ENCODE measurements at regions not wholly inside any gene's neighbourhood (a gene's known extent, or its start where the extent isn't known, plus 50 kb on each side); places are given as distances from the start of the nearest gene placed in this dataset.
"Not testable (repeated sequence)": the region's sequence is repeated elsewhere in the genome, so short reads cannot be mapped to it uniquely, and the experiment has no call there.

DNA sequence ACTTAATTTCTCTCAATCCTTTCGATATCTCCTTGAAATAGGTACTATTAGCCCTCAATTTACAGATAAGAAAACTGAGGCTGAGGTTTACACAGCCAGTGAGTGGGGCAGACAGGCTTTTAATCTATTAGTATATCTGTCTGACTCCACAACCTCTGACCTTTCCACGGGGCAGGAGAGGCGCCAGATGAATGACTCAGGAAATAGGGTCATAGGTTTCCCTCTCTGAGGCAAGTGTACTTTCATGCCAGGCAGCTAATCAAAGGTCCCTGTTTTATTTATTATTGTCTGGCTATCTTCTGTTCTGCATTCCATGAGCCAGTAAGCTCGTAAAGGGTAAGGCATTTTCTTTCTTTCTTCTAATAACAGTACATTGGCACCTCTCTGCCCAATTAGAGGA, 79.6 kb upstream of the KLF4 start:
- no peak for DNase-seq (ENCODE audit: low spot score in 2 of 2)

GRCh38 chr9:107568406-107568805, 78.8 kb upstream of the KLF4 start:
- H3K27ac Mint-ChIP-seq; H3K36me3 Mint-ChIP-seq; H3K4me3 Mint-ChIP-seq; H3K4me1 Mint-ChIP-seq; DNase-seq (ENCODE audit: low spot score in 2 of 2); H3K9me3 Mint-ChIP-seq; ATAC-seq: not testable (repeated sequence)

More for the DNA sequence above, 79.6 kb upstream of the KLF4 start:
- H3K36me3 Mint-ChIP-seq: no peaks in the 10 kb centered on the region
- no peak for ATAC-seq
- no peaks in the 10 kb centered on the region for H3K4me1 Mint-ChIP-seq
- no peak overlapping the region for H3K27ac Mint-ChIP-seq
- H3K9me3 Mint-ChIP-seq: no peaks in the 10 kb centered on the region
- no peak overlapping the region for H3K4me3 Mint-ChIP-seq

DNA sequence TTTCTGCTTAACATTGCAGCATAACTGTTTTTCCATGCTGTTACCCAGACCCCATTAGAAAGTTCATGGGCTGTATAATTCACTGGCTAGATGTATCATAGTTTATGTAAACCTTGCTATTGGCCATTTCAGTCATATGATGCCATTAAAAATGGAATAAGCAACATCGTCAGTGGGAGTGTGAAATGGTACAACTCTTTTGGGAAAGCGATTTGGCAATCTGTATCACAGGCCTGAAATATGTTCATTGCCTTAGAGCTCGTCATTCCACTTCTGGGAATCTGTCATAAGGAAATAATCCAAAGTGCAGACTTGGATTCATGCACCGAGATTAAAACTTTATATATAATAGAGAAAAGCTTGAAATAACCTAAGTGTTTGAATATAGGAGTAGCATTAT, 77.9 kb upstream of the KLF4 start:
- DNase-seq (ENCODE audit: low spot score in 2 of 2): no peak
- no peak for ATAC-seq
- Mint-ChIP-seq H3K4me3 (no peak overlapping the region), H3K4me1 (no peaks in the 10 kb centered on the region), H3K27ac (no peak overlapping the region), H3K9me3 (no peaks in the 10 kb centered on the region), H3K36me3 (no peaks in the 10 kb centered on the region)

- no peak for ATAC-seq
Measured at GRCh38 chr9:107566611-107567061, 77.1 kb upstream of the KLF4 start.

DNA sequence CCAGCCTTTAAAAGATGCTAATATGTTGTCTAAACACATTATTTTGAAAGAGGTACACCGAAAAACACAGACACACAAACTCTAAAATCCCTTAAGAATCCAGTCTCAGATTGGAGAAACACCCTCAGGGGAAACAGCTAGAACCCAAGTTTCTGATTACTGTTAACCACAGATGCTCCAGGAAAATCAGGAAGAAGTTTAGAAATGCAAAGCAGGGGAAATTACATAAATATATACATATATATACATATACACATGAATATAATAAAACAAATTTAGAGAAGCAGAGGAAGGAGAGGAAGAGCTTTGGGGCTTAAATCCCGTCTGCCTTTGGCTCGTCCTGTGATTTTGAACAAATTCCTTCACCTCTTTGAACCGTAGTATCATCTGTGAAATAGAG, 73.2 kb upstream of the KLF4 start:
- DNase-seq (ENCODE audit: low spot score in 2 of 2): no peak
- H3K9me3 Mint-ChIP-seq: peaks cover 2% of the 10 kb centered on the region
- no peaks in the 10 kb centered on the region for H3K4me1 Mint-ChIP-seq
- H3K36me3 Mint-ChIP-seq: no peaks in the 10 kb centered on the region
- ATAC-seq: no peak
- no peak overlapping the region for H3K27ac Mint-ChIP-seq
- H3K4me3 Mint-ChIP-seq: no peak overlapping the region

More at GRCh38 chr9:107566611-107567061, 77.1 kb upstream of the KLF4 start:
- Mint-ChIP-seq H3K9me3 (no peaks in the 10 kb centered on the region), H3K4me3 (no peak overlapping the region), H3K27ac (no peak overlapping the region), H3K36me3 (no peaks in the 10 kb centered on the region), H3K4me1 (no peaks in the 10 kb centered on the region)
- DNase-seq (ENCODE audit: low spot score in 2 of 2): no peak

DNA sequence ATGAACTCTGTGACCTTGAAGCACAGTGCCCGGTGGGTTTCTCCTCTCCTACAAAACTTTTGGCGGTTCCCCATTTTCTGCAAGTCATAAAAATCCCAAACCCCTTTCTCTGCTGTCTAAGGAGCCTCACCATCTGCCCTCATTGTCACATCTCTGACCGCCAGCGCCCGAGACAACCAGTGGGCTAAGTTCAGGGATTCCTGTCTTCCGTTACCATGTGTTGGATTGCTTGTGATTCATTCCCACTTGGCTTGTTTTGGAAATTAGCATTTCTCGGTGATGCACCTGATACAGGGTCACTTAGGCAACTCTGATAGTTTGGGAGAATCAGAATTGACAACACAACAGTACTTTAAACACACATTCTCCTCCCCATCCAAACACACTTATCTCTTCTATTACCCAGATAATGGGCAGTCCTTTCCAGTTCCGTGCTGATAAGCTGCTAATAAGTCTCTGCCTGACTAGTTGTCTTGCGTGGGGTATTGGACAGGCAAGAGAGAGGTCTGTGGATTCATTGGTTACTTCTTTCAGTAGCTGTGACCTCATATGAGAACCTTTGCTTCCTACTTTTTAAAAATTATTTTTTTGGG, 70.0 kb upstream of the KLF4 start:
- H3K4me1 Mint-ChIP-seq: no peaks in the 10 kb centered on the region
- H3K9me3 Mint-ChIP-seq: peaks cover 2% of the 10 kb centered on the region
- ATAC-seq: no peak
- no peak overlapping the region for H3K4me3 Mint-ChIP-seq
- no peak overlapping the region for H3K27ac Mint-ChIP-seq
- no peaks in the 10 kb centered on the region for H3K36me3 Mint-ChIP-seq
- DNase-seq (ENCODE audit: low spot score in 2 of 2): no peak

GRCh38 chr9:107557236-107557990, 67.8 kb upstream of the KLF4 start:
- Mint-ChIP-seq H3K27ac (no peak overlapping the region), H3K9me3 (peaks cover 2% of the 10 kb centered on the region), H3K4me3 (no peak overlapping the region), H3K4me1 (no peaks in the 10 kb centered on the region), H3K36me3 (no peaks in the 10 kb centered on the region)
- DNase-seq (ENCODE audit: low spot score in 2 of 2) (no peak), ATAC-seq (peak; percentile 13)

GRCh38 chr9:107554636-107555035, 65.1 kb upstream of the KLF4 start:
- Mint-ChIP-seq H3K27ac (no peak overlapping the region), H3K4me1 (no peaks in the 10 kb centered on the region), H3K4me3 (no peak overlapping the region), H3K9me3 (peaks cover 2% of the 10 kb centered on the region), H3K36me3 (no peaks in the 10 kb centered on the region)
- ATAC-seq: no peak
- DNase-seq (ENCODE audit: low spot score in 2 of 2): no peak

DNA sequence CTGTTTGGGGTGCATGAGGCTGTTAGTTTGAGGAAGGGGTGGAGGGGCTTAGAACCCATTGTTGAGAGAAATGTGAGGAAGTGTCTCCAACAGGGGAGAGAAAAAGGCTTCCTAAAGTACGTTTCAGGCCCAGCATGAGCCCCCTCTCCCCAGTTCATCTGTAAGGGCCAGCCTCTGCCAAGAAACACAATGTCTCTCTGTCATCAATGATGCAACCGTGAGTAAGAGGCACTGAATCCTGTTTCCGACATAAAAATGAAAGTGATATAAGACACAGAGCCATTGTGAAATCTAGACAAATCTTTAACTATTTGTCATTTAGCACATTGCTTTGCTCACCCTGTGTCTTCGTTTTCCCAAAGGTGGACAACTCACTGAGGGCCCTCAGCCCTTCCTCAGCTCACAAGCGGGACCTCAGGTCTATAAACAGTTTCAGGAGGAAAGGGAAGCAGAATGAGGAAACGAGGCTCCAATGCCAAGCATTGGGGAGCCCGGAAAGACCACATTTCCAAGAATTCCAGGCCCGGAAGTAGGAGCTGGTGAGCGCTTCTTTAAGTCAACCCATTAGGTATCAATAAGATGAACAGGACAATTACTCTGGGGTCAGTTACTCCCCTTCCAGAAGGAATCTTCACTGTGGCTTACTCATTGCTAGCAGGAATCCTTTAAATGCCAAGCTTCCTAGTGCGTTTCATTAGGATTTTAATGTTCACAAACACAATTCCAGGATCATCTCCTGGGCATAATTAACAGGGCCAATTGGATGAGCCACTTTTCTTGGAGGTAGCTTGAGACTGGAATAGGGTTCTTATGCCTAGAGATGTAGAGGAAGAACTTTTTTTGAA, 59.0 kb upstream of the KLF4 start:
- ATAC-seq (no peak), DNase-seq (ENCODE audit: low spot score in 2 of 2) (no peak)
- no peak overlapping the region for H3K27ac Mint-ChIP-seq
- H3K36me3 Mint-ChIP-seq: no peaks in the 10 kb centered on the region
- peaks cover 2% of the 10 kb centered on the region for H3K9me3 Mint-ChIP-seq
- no peaks in the 10 kb centered on the region for H3K4me1 Mint-ChIP-seq
- no peak overlapping the region for H3K4me3 Mint-ChIP-seq

- no peak overlapping the region for H3K27ac Mint-ChIP-seq
- ATAC-seq: no peak
- DNase-seq (ENCODE audit: low spot score in 2 of 2): no peak
- no peak overlapping the region for H3K4me3 Mint-ChIP-seq
- peaks cover 2% of the 10 kb centered on the region for H3K9me3 Mint-ChIP-seq
- H3K4me1 Mint-ChIP-seq: no peaks in the 10 kb centered on the region
- no peaks in the 10 kb centered on the region for H3K36me3 Mint-ChIP-seq
Measured at GRCh38 chr9:107547772-107548297, 58.3 kb upstream of the KLF4 start.

- H3K27ac Mint-ChIP-seq: no peak overlapping the region
- H3K4me1 Mint-ChIP-seq: no peaks in the 10 kb centered on the region
- peaks cover 2% of the 10 kb centered on the region for H3K9me3 Mint-ChIP-seq
Measured at GRCh38 chr9:107547303-107547702, 57.7 kb upstream of the KLF4 start.

DNA sequence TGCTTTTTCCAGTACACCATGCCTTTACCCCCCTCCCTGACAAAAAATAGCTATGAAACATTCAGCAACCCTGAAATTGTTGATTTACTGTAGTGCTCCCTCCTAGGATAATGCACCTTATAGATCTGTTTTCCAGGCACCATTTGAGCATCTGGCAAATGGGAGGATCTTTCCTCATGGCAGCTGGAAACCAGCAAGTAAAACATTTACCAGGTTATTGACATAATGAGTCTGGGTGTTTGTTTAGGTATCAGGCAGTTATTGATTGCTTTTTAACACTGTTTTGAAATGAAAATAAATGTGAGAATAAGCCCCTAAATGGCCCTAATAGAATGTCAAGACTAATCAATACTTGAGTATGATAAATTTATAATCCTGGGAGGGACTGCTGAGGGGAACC, 57.3 kb upstream of the KLF4 start:
- Mint-ChIP-seq H3K4me1 (no peaks in the 10 kb centered on the region), H3K27ac (no peak overlapping the region), H3K4me3 (no peak overlapping the region), H3K9me3 (peaks cover 2% of the 10 kb centered on the region), H3K36me3 (no peaks in the 10 kb centered on the region)
- DNase-seq (ENCODE audit: low spot score in 2 of 2) (no peak), ATAC-seq (no peak)

More at GRCh38 chr9:107547303-107547702, 57.7 kb upstream of the KLF4 start:
- no peak for DNase-seq (ENCODE audit: low spot score in 2 of 2)
- Mint-ChIP-seq H3K36me3 (no peaks in the 10 kb centered on the region), H3K4me3 (no peak overlapping the region)
- ATAC-seq: no peak

DNA sequence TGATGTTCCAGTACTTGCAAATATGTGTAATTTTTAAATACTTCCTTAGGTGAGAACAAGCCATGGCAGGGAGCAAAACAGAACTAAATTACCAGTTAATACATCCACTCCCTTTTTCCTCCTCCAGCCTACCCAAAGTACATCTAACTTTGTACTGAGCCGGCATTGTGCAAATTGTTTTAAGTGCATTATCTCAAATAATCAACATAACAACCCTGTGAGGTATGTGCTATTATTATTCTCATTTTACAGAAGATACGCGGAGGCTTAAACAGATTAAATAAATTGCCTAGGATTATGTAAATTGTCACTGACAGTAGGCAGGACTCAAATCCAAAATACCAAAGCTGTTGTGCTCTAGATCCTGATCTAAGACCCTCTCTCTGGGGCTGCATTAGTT, 55.5 kb upstream of the KLF4 start:
- Mint-ChIP-seq H3K9me3 (peaks cover 2% of the 10 kb centered on the region), H3K27ac (no peak overlapping the region), H3K4me1 (no peaks in the 10 kb centered on the region), H3K36me3 (no peaks in the 10 kb centered on the region), H3K4me3 (no peak overlapping the region)
- no peak for DNase-seq (ENCODE audit: low spot score in 2 of 2)
- no peak for ATAC-seq

- Mint-ChIP-seq H3K4me3 (no peak overlapping the region), H3K36me3 (no peaks in the 10 kb centered on the region), H3K4me1 (no peaks in the 10 kb centered on the region), H3K27ac (no peak overlapping the region), H3K9me3 (peaks cover under 1% of the 10 kb centered on the region)
- no peak for ATAC-seq
- no peak for DNase-seq (ENCODE audit: low spot score in 2 of 2)
Measured at GRCh38 chr9:107542411-107543157, 53.0 kb upstream of the KLF4 start.

- Mint-ChIP-seq H3K27ac (no peak overlapping the region), H3K4me1 (no peaks in the 10 kb centered on the region), H3K36me3 (no peaks in the 10 kb centered on the region), H3K4me3 (no peak overlapping the region), H3K9me3 (no peaks in the 10 kb centered on the region)
- DNase-seq (ENCODE audit: low spot score in 2 of 2) (no peak), ATAC-seq (no peak)
Measured at GRCh38 chr9:107541523-107541922, 52.0 kb upstream of the KLF4 start.

All from stimulated activated effector memory CD8-positive, alpha-beta T cell treated with anti-CD3 and anti-CD28 coated beads, Interleukin-12 subunit alpha, Interleukin-12 subunit beta, amount 100 ng/mL, for 72 hours (primary cell).